PC-3 (cell line): ENCODE measurements at regions not wholly inside any gene's neighbourhood (a gene's known extent, or its start where the extent isn't known, plus 50 kb on each side); places are given as distances from the start of the nearest gene placed in this dataset.

Experiments
- CTCF ChIP-seq: fragments of 300-600 bp; sonication (generic); conservative IDR thresholded peaks from 2 replicates; pipeline ENCODE4 v1.5.1; 2017; ENCODE audit warnings: antibody characterized with exemption, low read depth, mild to moderate bottlenecking, low read length
- EZH2 ChIP-seq: fragments of 300-600 bp; sonication (generic); IDR thresholded peaks from one replicate; pipeline ENCODE4 v1.6.1; 2017; ENCODE audit warnings: antibody characterized with exemption, mild to moderate bottlenecking, low read length; ENCODE audit not compliant: unreplicated experiment
- EZH2phosphoT487 ChIP-seq: fragments of 300-600 bp; sonication (generic); IDR thresholded peaks from 2 replicates; pipeline ENCODE4 v1.6.1; 2018; ENCODE audit warnings: mild to moderate bottlenecking, antibody characterized with exemption, low read length, borderline replicate concordance

- TF ChIP-seq CTCF (no peak), EZH2 (no peak), EZH2phosphoT487 (no peak)
These were observed 180.5 kb upstream of the DTNA start for GRCh38 chr18:34529358-34530335.
